ENCODE measurements at regions not wholly inside any gene's neighbourhood (a gene's known extent, or its start where the extent isn't known, plus 50 kb on each side); places are given as distances from the start of the nearest gene placed in this dataset.

- TF ChIP-seq, protein P1, sequence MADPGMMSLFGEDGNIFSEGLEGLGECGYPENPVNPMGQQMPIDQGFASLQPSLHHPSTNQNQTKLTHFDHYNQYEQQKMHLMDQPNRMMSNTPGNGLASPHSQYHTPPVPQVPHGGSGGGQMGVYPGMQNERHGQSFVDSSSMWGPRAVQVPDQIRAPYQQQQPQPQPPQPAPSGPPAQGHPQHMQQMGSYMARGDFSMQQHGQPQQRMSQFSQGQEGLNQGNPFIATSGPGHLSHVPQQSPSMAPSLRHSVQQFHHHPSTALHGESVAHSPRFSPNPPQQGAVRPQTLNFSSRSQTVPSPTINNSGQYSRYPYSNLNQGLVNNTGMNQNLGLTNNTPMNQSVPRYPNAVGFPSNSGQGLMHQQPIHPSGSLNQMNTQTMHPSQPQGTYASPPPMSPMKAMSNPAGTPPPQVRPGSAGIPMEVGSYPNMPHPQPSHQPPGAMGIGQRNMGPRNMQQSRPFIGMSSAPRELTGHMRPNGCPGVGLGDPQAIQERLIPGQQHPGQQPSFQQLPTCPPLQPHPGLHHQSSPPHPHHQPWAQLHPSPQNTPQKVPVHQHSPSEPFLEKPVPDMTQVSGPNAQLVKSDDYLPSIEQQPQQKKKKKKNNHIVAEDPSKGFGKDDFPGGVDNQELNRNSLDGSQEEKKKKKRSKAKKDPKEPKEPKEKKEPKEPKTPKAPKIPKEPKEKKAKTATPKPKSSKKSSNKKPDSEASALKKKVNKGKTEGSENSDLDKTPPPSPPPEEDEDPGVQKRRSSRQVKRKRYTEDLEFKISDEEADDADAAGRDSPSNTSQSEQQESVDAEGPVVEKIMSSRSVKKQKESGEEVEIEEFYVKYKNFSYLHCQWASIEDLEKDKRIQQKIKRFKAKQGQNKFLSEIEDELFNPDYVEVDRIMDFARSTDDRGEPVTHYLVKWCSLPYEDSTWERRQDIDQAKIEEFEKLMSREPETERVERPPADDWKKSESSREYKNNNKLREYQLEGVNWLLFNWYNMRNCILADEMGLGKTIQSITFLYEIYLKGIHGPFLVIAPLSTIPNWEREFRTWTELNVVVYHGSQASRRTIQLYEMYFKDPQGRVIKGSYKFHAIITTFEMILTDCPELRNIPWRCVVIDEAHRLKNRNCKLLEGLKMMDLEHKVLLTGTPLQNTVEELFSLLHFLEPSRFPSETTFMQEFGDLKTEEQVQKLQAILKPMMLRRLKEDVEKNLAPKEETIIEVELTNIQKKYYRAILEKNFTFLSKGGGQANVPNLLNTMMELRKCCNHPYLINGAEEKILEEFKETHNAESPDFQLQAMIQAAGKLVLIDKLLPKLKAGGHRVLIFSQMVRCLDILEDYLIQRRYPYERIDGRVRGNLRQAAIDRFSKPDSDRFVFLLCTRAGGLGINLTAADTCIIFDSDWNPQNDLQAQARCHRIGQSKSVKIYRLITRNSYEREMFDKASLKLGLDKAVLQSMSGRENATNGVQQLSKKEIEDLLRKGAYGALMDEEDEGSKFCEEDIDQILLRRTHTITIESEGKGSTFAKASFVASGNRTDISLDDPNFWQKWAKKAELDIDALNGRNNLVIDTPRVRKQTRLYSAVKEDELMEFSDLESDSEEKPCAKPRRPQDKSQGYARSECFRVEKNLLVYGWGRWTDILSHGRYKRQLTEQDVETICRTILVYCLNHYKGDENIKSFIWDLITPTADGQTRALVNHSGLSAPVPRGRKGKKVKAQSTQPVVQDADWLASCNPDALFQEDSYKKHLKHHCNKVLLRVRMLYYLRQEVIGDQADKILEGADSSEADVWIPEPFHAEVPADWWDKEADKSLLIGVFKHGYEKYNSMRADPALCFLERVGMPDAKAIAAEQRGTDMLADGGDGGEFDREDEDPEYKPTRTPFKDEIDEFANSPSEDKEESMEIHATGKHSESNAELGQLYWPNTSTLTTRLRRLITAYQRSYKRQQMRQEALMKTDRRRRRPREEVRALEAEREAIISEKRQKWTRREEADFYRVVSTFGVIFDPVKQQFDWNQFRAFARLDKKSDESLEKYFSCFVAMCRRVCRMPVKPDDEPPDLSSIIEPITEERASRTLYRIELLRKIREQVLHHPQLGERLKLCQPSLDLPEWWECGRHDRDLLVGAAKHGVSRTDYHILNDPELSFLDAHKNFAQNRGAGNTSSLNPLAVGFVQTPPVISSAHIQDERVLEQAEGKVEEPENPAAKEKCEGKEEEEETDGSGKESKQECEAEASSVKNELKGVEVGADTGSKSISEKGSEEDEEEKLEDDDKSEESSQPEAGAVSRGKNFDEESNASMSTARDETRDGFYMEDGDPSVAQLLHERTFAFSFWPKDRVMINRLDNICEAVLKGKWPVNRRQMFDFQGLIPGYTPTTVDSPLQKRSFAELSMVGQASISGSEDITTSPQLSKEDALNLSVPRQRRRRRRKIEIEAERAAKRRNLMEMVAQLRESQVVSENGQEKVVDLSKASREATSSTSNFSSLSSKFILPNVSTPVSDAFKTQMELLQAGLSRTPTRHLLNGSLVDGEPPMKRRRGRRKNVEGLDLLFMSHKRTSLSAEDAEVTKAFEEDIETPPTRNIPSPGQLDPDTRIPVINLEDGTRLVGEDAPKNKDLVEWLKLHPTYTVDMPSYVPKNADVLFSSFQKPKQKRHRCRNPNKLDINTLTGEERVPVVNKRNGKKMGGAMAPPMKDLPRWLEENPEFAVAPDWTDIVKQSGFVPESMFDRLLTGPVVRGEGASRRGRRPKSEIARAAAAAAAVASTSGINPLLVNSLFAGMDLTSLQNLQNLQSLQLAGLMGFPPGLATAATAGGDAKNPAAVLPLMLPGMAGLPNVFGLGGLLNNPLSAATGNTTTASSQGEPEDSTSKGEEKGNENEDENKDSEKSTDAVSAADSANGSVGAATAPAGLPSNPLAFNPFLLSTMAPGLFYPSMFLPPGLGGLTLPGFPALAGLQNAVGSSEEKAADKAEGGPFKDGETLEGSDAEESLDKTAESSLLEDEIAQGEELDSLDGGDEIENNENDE (IDR thresholded peaks at IDR 0.05; ENCODE audit: insufficient replicate concordance, low read length): no peak
- TF ChIP-seq, protein P2, sequence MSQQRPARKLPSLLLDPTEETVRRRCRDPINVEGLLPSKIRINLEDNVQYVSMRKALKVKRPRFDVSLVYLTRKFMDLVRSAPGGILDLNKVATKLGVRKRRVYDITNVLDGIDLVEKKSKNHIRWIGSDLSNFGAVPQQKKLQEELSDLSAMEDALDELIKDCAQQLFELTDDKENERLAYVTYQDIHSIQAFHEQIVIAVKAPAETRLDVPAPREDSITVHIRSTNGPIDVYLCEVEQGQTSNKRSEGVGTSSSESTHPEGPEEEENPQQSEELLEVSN (IDR thresholded peaks at IDR 0.05): no peak
- no peak for TF ChIP-seq GABPA (IDR thresholded peaks at IDR 0.05; ENCODE audit: borderline replicate concordance, insufficient read depth, low read length)
- no peak for TF ChIP-seq EGR1 (IDR thresholded peaks at IDR 0.05; ENCODE audit: borderline replicate concordance, low read depth, low read length)
- TF ChIP-seq EP300 (IDR thresholded peaks at IDR 0.05; ENCODE audit: borderline replicate concordance in 1 of 2, low read depth in 2 of 2, low read length in 2 of 2): no peak
- TF ChIP-seq, protein P3, sequence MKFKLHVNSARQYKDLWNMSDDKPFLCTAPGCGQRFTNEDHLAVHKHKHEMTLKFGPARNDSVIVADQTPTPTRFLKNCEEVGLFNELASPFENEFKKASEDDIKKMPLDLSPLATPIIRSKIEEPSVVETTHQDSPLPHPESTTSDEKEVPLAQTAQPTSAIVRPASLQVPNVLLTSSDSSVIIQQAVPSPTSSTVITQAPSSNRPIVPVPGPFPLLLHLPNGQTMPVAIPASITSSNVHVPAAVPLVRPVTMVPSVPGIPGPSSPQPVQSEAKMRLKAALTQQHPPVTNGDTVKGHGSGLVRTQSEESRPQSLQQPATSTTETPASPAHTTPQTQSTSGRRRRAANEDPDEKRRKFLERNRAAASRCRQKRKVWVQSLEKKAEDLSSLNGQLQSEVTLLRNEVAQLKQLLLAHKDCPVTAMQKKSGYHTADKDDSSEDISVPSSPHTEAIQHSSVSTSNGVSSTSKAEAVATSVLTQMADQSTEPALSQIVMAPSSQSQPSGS (IDR thresholded peaks at IDR 0.05; ENCODE audit: low read length): no peak
- no peak for TF ChIP-seq BCL11A (IDR thresholded peaks at IDR 0.05; ENCODE audit: low read depth in 2 of 2, low read length in 2 of 2)
Measured at GRCh38 chr7:94294471-94295131, 100.1 kb upstream of the COL1A2 start (continued).

All from H1 (cell line).